Upper lobe of left lung (tissue), 6 donors: ENCODE measurements at regions not wholly inside any gene's neighbourhood (a gene's known extent, or its start where the extent isn't known, plus 50 kb on each side); places are given as distances from the start of the nearest gene placed in this dataset.

ENCODE experiments used
- ATAC-seq, 2 donors: fragments of 200-7000 bp; cut with Tn5 transposase; one replicate each; pipeline ENCODE4 v1.9.1; 2022; ENCODE audit warnings: mild to moderate bottlenecking in 2 of 2, moderate library complexity in 2 of 2; ENCODE audit not compliant: low FRiP score in 2 of 2
- DNase-seq, 2 donors: peaks; one replicate each; pipeline ENCODE4 v3.0.0-alpha.2; 2019 to 2020
- H3K27ac ChIP-seq, 4 donors: fragments of 200-600 bp; sonication (generic); one replicate each; pipeline ENCODE4 v1.5.1; 2016 to 2019
- H3K27me3 ChIP-seq, 4 donors: fragments of 200-600 bp; sonication (generic); one replicate each; pipeline ENCODE4 v1.5.1; 2017 to 2019
- H3K36me3 ChIP-seq, 4 donors: fragments of 200-600 bp; sonication (generic); one replicate each; pipeline ENCODE4 v1.5.1; 2016 to 2019
- H3K4me1 ChIP-seq, 4 donors: fragments of 200-600 bp; sonication (generic); one replicate each; pipeline ENCODE4 v1.5.1; 2018 to 2019
- H3K4me3 ChIP-seq, 4 donors: fragments of 200-600 bp; sonication (generic); one replicate each; pipeline ENCODE4 v1.5.1; 2017 to 2019; ENCODE audit warnings: mild to moderate bottlenecking in 2 of 4, moderate library complexity in 1 of 4
- H3K9me3 ChIP-seq, 4 donors: fragments of 200-600 bp; sonication (generic); one replicate each; pipeline ENCODE4 v1.5.1; 2018 to 2019
- EP300 ChIP-seq, 4 donors: sonication (generic); formaldehyde crosslinking; IDR thresholded peaks; one replicate each; pipeline ENCODE4 v1.5.1; 2017; ENCODE audit warnings: antibody characterized with exemption in 4 of 4, control low read depth in 2 of 4
- POLR2A ChIP-seq, 4 donors: fragments of 450-650 bp; IDR thresholded peaks; one replicate each; pipeline ENCODE4 v1.5.1; 2016 to 2017; ENCODE audit warnings: antibody characterized with exemption in 4 of 4, mild to moderate bottlenecking in 2 of 4
- POLR2AphosphoS5 ChIP-seq, 2 donors: sonication (generic); formaldehyde crosslinking; IDR thresholded peaks; one replicate each; pipeline ENCODE4 v1.5.1; 2017; ENCODE audit warnings: antibody characterized with exemption in 2 of 2
- WGBS, 2 donors: methylation state at CpG; one replicate each; pipeline ENCODE4 v1.1.5; 2017 to 2018; 5-methylcytosine and 5-hydroxymethylcytosine counted together
- TF ChIP-seq, protein P1 (sequence below), 6 experiments: fragments of 450-650 bp in 4 of 6; fragments of 200-600 bp in 2 of 6; sonication (generic) in 2 of 6; IDR thresholded peaks; one replicate each; pipeline ENCODE4 v1.5.1; 2016 to 2019; ENCODE audit warnings: antibody characterized with exemption in 6 of 6
- donor health status: DM: no; HTN: no; CAD: no; lungs with moderate emphysema.
- donor health status: DM: no; HTN: yes; CAD: no; lungs with severe emphysema.

DNA sequence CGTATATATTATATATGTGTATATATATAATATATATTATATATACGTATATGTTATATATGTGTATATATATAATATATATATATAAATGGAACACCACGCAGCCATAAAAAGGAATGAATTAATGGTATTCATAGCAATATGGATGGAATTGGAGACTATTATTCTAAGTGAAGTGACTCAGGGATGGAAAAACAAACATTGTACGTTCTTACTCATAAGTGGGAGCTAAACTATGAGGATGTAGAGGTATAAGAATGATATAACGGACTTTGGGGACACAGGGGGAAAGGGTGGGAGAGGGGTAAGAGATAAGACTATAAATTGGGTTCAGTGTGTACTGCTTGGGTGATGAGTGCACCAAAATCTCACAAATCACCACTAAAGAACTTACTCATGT is 1388.9 kb downstream of the C4orf33 start:
- Histone ChIP-seq H3K36me3 (no peaks in the 10 kb centered on the region), H3K4me1 (no peaks in the 10 kb centered on the region), H3K9me3 (no peaks in the 10 kb centered on the region), H3K27me3 (no peaks in the 10 kb centered on the region), H3K27ac (no peak overlapping the region), H3K4me3 (no peak overlapping the region)
- ATAC-seq, result no peak
- no peak for TF ChIP-seq EP300 (IDR thresholded peaks at IDR 0.05)
- TF ChIP-seq, protein P1, sequence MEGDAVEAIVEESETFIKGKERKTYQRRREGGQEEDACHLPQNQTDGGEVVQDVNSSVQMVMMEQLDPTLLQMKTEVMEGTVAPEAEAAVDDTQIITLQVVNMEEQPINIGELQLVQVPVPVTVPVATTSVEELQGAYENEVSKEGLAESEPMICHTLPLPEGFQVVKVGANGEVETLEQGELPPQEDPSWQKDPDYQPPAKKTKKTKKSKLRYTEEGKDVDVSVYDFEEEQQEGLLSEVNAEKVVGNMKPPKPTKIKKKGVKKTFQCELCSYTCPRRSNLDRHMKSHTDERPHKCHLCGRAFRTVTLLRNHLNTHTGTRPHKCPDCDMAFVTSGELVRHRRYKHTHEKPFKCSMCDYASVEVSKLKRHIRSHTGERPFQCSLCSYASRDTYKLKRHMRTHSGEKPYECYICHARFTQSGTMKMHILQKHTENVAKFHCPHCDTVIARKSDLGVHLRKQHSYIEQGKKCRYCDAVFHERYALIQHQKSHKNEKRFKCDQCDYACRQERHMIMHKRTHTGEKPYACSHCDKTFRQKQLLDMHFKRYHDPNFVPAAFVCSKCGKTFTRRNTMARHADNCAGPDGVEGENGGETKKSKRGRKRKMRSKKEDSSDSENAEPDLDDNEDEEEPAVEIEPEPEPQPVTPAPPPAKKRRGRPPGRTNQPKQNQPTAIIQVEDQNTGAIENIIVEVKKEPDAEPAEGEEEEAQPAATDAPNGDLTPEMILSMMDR (IDR thresholded peaks at IDR 0.05), result no peak
- no peak for TF ChIP-seq POLR2A (IDR thresholded peaks at IDR 0.05)
- TF ChIP-seq POLR2AphosphoS5 (IDR thresholded peaks at IDR 0.05), result no peak
- DNase-seq, result no peak
- 79 to 86% methylated on average over 5 of the region's 5 CpGs for WGBS, 2 donors

DNA sequence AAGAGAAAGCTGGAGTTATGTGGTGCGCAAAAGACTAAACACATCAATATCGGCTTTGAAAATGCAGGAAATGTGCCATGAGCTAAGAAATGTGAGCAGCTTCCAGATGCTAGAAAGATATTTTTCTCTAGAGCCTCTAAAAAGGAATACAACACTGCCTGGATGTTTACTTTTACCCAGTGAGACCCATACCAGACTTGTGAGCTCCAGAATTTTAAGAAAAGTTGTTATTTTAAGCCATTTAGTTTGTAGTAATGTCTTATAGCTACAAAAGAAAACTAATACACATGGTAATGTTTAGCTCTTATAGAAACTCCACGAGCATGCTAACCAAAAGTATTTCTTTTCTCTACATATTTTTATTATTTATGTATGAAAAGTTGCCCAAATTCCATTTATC is 1389.4 kb downstream of the C4orf33 start:
- no peak overlapping the region for H3K4me3 ChIP-seq
- no peaks in the 10 kb centered on the region for H3K36me3 ChIP-seq
- 62 to 82% methylated on average over 3 of the region's 3 CpGs for WGBS, 2 donors
- ATAC-seq (no peak), DNase-seq (no peak)
- H3K4me1 ChIP-seq, result no peaks in the 10 kb centered on the region
- TF ChIP-seq POLR2A (IDR thresholded peaks at IDR 0.05) (no peak), EP300 (IDR thresholded peaks at IDR 0.05) (no peak), POLR2AphosphoS5 (IDR thresholded peaks at IDR 0.05) (no peak)
- TF ChIP-seq, protein P1 (IDR thresholded peaks at IDR 0.05), result no peak
- H3K9me3 ChIP-seq, result no peaks in the 10 kb centered on the region
- no peak overlapping the region for H3K27ac ChIP-seq
- H3K27me3 ChIP-seq, result no peaks in the 10 kb centered on the region

DNA sequence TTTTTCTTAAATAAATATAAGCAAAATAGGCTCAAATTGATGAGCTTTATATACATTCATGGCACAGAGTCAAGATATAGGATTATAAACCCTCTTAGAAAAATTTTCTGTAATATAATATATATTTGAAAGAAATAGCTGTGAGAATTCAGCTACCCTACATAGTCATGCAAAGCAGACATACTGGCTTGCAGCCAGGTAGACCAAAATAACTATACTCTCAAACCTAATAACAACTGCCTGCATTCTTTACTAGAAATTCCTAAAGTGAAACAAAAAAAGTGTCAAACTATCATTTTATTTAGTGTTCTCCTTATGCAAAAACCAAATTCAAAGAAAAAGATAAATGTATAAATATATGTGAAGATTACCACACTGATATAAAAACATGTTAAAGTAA is 1390.2 kb downstream of the C4orf33 start:
- Histone ChIP-seq H3K36me3 (no peaks in the 10 kb centered on the region), H3K4me3 (no peak overlapping the region), H3K9me3 (no peaks in the 10 kb centered on the region), H3K4me1 (no peaks in the 10 kb centered on the region), H3K27ac (no peak overlapping the region), H3K27me3 (no peaks in the 10 kb centered on the region)
- DNase-seq (no peak), ATAC-seq (no peak)
- no peak for TF ChIP-seq EP300 (IDR thresholded peaks at IDR 0.05)
- no peak for TF ChIP-seq POLR2A (IDR thresholded peaks at IDR 0.05)
- TF ChIP-seq POLR2AphosphoS5 (IDR thresholded peaks at IDR 0.05), result no peak
- TF ChIP-seq, protein P1 (IDR thresholded peaks at IDR 0.05), result no peak

DNA sequence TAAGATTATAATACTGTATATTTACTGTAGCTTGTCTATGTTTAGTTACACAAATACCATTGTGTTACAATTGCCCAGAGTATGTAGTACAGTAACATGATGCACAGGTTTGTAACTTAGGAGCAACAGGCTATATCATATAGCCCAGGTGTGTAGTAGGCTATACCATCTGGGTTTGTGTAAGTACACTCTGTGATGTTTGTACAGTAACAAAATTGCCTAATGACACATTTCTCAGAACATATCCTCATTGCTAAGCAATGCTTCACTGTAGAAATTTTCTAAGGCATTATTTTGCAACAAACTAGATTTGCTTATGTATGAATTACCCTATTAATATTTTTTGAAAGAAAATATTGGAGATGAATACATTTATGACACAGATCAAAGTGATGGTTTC is 1390.9 kb downstream of the C4orf33 start:
- Histone ChIP-seq H3K4me3 (no peak overlapping the region), H3K4me1 (no peaks in the 10 kb centered on the region), H3K36me3 (no peaks in the 10 kb centered on the region), H3K27ac (no peak overlapping the region), H3K9me3 (no peaks in the 10 kb centered on the region), H3K27me3 (no peaks in the 10 kb centered on the region)
- no peak for ATAC-seq
- TF ChIP-seq EP300 (IDR thresholded peaks at IDR 0.05) (no peak), POLR2AphosphoS5 (IDR thresholded peaks at IDR 0.05) (no peak), POLR2A (IDR thresholded peaks at IDR 0.05) (no peak)
- TF ChIP-seq, protein P1 (IDR thresholded peaks at IDR 0.05), result no peak
- DNase-seq, result no peak

DNA sequence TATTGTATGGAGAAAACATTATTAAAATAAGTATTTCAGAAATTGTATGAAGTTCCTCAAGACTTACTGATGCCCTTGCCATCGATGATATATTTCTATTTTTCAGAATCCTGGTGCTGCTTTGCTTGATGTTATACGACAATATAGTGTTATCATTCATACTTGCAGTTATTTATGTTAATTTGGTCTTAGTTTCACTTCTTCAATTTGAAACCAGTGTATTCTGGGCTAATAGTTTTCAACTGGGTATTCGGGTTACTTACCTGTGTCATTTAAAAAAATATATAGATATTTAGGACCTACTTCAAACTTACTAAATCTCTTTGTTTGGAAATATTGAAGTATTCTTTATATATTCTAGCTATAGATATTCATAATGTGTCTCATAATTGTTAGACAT is 1414.7 kb downstream of the C4orf33 start:
- Histone ChIP-seq H3K27ac (no peak overlapping the region), H3K27me3 (no peaks in the 10 kb centered on the region), H3K4me3 (no peak overlapping the region), H3K9me3 (no peaks in the 10 kb centered on the region), H3K36me3 (no peaks in the 10 kb centered on the region), H3K4me1 (no peaks in the 10 kb centered on the region)
- TF ChIP-seq, protein P1 (IDR thresholded peaks at IDR 0.05), result no peak
- TF ChIP-seq POLR2AphosphoS5 (IDR thresholded peaks at IDR 0.05) (no peak), POLR2A (IDR thresholded peaks at IDR 0.05) (no peak), EP300 (IDR thresholded peaks at IDR 0.05) (no peak)
- ATAC-seq (no peak), DNase-seq (no peak)
- 88 to 91% methylated on average over 3 of the region's 3 CpGs for WGBS, 2 donors
